Stimulated activated CD4-positive, alpha-beta T cell treated with anti-CD3 and anti-CD28 coated beads, TNF-alpha, amount 100 ng/mL, for 48 hours (primary cell): ENCODE measurements at regions not wholly inside any gene's neighbourhood (a gene's known extent, or its start where the extent isn't known, plus 50 kb on each side); places are given as distances from the start of the nearest gene placed in this dataset.
A peak's percentile ranks its signal among the peaks of the same experiment; 100 is the strongest.
"Not testable (repeated sequence)": the region's sequence is repeated elsewhere in the genome, so short reads cannot be mapped to it uniquely, and the experiment has no call there.

Experiments used
- DNase-seq, 3 donors: peaks; one replicate each; pipeline ENCODE4 v3.0.0-alpha.2; 2020; ENCODE audit warnings: low read depth in 3 of 3

DNA sequence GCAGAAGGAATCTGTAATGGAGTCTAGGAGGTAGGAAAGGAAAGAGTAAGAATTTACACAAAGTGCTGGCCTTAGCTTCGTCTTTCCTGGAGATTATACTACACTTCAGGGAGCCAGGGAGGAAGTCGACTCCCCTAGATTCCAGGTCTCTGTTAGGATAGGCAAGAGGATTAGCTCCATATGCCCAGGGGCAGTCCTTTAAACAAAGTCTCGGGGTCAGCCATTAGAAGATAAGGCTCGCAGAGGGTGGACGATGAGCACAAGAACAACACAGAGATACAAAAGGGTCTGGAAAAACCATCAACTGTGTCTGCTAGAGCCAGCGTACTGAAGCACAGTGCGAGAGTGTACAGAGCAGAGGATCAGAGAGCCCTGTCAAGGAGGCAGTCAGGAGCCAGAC, 344.7 kb upstream of the TNC start:
- DNase-seq = no peak

- no peak for DNase-seq
Observed at GRCh38 chr9:115466756-115467155, 348.8 kb upstream of the TNC start.

GRCh38 chr9:115469841-115470240, 351.9 kb upstream of the TNC start:
- DNase-seq = no peak

DNA sequence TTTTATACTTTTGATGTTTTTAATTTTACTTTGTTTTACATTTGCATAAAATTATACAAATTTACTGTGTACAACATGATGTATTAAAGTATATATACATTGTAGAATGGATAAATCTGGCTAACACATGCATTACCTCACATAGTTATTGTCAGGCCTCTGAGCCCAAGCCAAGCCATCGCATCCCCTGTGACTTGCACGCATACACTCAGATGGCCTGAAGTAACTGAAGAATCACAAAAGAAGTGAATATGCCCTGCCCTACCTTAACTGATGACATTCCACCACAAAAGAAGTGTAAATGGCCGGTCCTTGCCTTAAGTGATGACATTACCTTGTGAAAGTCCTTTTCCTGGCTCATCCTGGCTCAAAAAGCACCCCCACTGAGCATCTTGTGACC, 355.1 kb upstream of the TNC start:
- not testable (repeated sequence) for DNase-seq

GRCh38 chr9:115481769-115482168, 363.8 kb upstream of the TNC start:
- no peak for DNase-seq

- no peak for DNase-seq
Observed at GRCh38 chr9:115482747-115483146, 364.8 kb upstream of the TNC start.

- no peak for DNase-seq
Observed at GRCh38 chr9:115492869-115493268, 374.9 kb upstream of the TNC start.

GRCh38 chr9:115494393-115494792, 376.4 kb upstream of the TNC start:
- no peak for DNase-seq

GRCh38 chr9:115495052-115495635, 377.2 kb upstream of the TNC start:
- no peak for DNase-seq

DNA sequence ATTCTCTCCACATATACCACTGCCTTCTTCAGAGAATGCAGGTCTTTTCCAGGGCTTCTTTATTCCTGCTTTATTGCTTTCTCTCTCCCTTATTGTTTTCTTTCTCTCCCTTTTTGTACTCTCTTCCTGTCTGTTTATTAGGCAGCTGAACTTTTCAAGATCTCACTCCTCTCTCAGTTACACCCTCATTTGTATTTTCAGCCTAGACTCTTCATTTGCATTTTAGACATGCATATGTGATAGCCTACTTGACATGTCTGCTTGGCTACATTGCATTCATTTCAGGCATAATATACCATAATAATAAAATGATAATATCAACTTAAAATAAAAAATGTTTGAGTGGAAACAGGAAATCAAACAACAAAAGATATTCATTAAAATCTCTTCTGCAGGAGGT, 377.9 kb upstream of the TNC start:
- DNase-seq = no peak

- DNase-seq = no peak
Observed at GRCh38 chr9:115498303-115498702, 380.3 kb upstream of the TNC start.

- DNase-seq = no peak
Observed at GRCh38 chr9:115507148-115507547, 389.2 kb upstream of the TNC start.

GRCh38 chr9:115513148-115513547, 395.2 kb upstream of the TNC start:
- DNase-seq = no peak

DNA sequence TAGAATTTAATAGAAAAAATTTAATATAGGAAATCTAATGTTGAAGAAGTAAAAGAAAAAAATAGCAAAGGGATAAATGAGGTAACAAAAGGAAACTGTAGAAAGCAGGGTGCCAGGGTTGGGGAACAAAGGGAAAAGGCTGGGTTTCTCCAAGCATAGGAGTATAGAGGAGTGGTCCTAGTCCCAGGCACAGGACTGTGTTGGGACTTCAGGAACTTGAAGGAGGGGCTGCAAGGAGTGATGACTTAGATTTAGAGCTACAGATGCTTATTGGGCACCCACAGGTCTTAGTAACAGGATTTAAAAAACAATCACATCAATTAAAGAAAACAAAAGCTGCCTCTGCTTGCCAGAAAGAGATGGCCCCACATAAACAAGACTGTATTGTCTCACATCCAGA, 396.5 kb upstream of the TNC start:
- DNase-seq = no peak

DNA sequence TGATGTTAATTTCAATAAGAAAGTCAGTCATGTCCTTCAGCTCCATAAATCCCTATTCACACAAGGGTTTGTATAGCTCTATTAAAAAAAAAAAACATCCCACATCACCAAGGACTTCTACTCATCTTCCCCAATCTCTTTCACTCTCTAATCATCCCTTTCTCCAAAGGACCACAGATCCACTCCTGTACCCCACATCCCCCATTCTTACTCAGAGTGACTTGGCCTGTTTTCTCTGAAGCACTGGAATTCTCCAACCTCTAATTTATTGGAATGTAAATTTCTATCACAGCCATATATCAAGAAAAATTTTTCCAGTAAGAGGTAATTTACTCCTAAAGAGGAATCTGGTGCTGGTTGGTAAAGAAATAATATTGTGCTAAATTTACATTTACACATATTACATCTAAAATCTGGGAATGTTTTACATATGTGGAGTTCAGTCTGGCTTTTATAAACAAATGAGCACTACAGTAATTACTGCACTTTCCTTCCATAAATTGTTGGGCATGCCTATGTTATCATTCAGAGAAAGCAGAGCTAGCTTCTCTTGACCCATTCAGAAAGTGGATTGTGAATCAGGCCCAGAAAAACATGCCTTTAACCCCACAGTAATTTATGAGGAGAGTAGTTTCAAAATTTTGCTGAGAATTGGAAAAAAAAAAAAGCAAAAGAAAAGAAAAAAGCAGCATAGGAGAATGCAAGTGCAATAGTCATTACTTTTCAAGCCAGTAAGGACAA, 399.5 kb upstream of the TNC start:
- DNase-seq = no peak

DNA sequence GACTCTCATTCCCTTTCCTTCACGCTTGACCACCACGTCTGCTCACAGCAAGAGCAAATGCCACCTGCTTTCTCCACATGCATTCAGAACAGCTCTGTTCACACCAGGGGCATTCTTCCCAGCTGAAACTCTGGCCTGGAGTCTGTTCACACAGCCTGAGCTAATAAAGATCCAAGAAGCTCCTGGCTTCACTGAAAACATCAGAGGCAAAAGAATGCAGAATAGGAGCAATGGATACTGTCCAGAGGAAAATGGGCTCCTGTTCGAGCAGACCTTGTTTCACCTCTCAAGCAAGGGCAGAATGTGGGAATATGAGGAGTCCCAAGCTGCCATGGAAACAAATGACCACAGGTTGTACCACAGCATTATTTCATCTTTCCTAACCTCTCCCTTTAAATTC, 402.7 kb upstream of the TNC start:
- DNase-seq = no peak

GRCh38 chr9:115522912-115523311, 405.0 kb upstream of the TNC start:
- no peak for DNase-seq

DNA sequence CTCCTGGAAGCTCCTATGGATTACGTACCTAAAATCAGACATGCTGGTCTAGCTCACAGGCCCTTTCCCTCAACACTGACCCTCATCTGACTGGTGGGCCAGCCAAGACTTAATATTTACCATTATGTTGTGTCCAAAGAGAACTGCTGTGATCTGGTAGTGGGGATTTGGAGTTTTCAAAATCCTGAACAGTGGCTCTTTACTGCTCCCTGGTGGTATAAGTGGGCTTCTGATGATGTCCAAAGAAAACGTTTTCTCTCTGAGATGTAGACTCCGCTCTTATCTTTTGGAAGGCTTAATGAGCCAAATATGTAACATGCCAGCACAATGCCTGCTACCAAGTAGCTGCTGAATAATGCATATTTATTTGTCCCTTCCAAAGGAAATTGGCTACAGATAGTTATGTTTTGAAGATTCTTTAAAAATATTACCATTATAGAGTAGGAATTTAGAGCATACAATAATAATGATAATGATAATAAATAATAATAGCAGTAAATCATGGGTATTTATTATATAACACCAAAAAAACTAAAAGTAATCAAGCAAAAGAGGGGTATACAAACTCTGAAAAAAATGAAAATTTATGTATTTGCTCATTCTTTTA, 406.6 kb upstream of the TNC start:
- DNase-seq = peak in 1 of 3 donors; percentile 2

- no peak for DNase-seq
Observed at GRCh38 chr9:115525111-115526058, 407.4 kb upstream of the TNC start.

- no peak for DNase-seq
Observed at GRCh38 chr9:115531410-115532125, 413.6 kb upstream of the TNC start.

- DNase-seq = no peak
Observed at GRCh38 chr9:115533511-115533910, 415.6 kb upstream of the TNC start.

DNA sequence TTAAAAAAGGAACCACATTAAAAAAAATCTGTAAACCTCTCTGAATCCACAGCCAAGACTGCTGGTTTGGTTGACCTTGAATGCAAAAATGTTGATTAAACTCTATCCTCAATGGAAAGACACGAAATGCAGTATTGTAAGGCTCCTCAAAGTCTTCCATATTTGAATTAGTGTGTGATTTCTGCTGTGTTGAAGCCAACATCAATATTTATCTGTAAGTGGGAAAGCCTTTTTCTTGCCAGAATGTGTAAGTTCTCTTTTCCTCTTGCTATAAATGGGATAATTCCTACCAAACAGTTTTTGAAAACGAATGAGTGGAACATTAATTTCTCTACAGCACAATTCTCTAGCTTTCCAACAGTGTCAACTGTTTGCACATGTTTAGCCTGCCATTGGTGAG, 422.1 kb upstream of the TNC start:
- no peak for DNase-seq
